Aorta (tissue), 5 donors: ENCODE measurements at regions not wholly inside any gene's neighbourhood (a gene's known extent, or its start where the extent isn't known, plus 50 kb on each side); places are given as distances from the start of the nearest gene placed in this dataset.
"Not testable (repeated sequence)": the region's sequence is repeated elsewhere in the genome, so short reads cannot be mapped to it uniquely, and the experiment has no call there.

ENCODE experiments used
- ATAC-seq: fragments of 200-7000 bp; cut with Tn5 transposase; one replicate; pipeline ENCODE4 v1.9.1; 2022; ENCODE audit warnings: moderate library complexity; ENCODE audit not compliant: low FRiP score
- DNase-seq, 2 donors: peaks; one replicate each; pipeline ENCODE4 v3.0.0-alpha.2; 2020
- H3K27ac ChIP-seq, 2 donors: one replicate each; pipeline ENCODE4 v1.5.1; 2013; ENCODE audit warnings: low read length in 2 of 2, mild to moderate bottlenecking in 2 of 2, moderate library complexity in 2 of 2, control low read depth in 1 of 2, inconsistent platforms in 1 of 2, low read depth in 1 of 2
- H3K27me3 ChIP-seq, 2 donors: one replicate each; pipeline ENCODE4 v1.6.1; 2013; ENCODE audit warnings: control low read depth in 1 of 2, low read length in 1 of 2, mild to moderate bottlenecking in 1 of 2, moderate library complexity in 1 of 2; ENCODE audit not compliant: insufficient read depth in 2 of 2, control insufficient read depth in 1 of 2
- H3K36me3 ChIP-seq, 2 donors: one replicate each; pipeline ENCODE4 v1.6.1; 2013; ENCODE audit warnings: control low read depth in 1 of 2, low read length in 1 of 2, mild to moderate bottlenecking in 1 of 2; ENCODE audit not compliant: insufficient read depth in 2 of 2, control insufficient read depth in 1 of 2
- H3K4me1 ChIP-seq, 2 donors: one replicate each; pipeline ENCODE4 v1.6.1; 2013; ENCODE audit warnings: low read length in 2 of 2, control low read depth in 1 of 2, mild to moderate bottlenecking in 1 of 2, moderate library complexity in 1 of 2; ENCODE audit not compliant: insufficient read depth in 2 of 2, control insufficient read depth in 1 of 2
- H3K4me3 ChIP-seq, 2 donors: one replicate each; pipeline ENCODE4 v1.5.1; 2013; ENCODE audit warnings: low read length in 2 of 2, control low read depth in 1 of 2, mild to moderate bottlenecking in 1 of 2
- H3K9me3 ChIP-seq: one replicate; pipeline ENCODE4 v1.6.1; 2013; ENCODE audit warnings: mild to moderate bottlenecking, low read length; ENCODE audit not compliant: control insufficient read depth
- WGBS, 2 donors: extraction: QIAGEN DNeasy Blood & Tissue Kit; methylation state at CpG; one replicate each; pipeline ENCODE4 v1.1.7; 2013; 5-methylcytosine and 5-hydroxymethylcytosine counted together
- intact Hi-C, 2 donors: fragments of 100-400 bp; cut with DNase I; formaldehyde crosslinking; loops; one replicate each; pipeline versions ENCODE4 v1.14.2 to v1.15.0; 2022
- microRNA-seq, 2 donors: library from miRNA; unstranded; fragments of <30 nt; microRNA quantifications; one replicate each; pipeline ENCODE4 v1.2.0, GENCODE V29; 2020
- donor health status: healthy with polysubstance abuse.
- donor health status: Bipolar disorder and iron deficiency.
- donor health status: DM: no; HTN: no; CAD: no.
- donor health status: DM: no; HTN: no; CAD: no.
- donor health status: DM: yes; HTN: yes; CAD: no.

GRCh38 chr7:63627590-63628485 is 370.8 kb upstream of the ZNF722 start:
- H3K27me3 ChIP-seq, H3K4me3 ChIP-seq, DNase-seq, H3K27ac ChIP-seq, H3K4me1 ChIP-seq, intact Hi-C loops, H3K9me3 ChIP-seq, H3K36me3 ChIP-seq: not testable (repeated sequence)
- 47 to 48% methylated on average over 5 to 37 of the region's 105 CpGs for WGBS, 2 donors
- peak; percentile 11 for ATAC-seq

- intact Hi-C loops: not testable (repeated sequence)
Observed at GRCh38 chr7:63629024-63629423, 369.6 kb upstream of the ZNF722 start.

GRCh38 chr7:63636585-63636984 is 362.1 kb upstream of the ZNF722 start:
- peak in 1 of 2 donors; percentile 74 for DNase-seq
- H3K4me3 ChIP-seq, H3K36me3 ChIP-seq, H3K27ac ChIP-seq, H3K9me3 ChIP-seq, ATAC-seq, H3K27me3 ChIP-seq, intact Hi-C loops, H3K4me1 ChIP-seq: not testable (repeated sequence)
- WGBS, 2 donors: 82 to 91% methylated on average over 4 to 5 of the region's 7 CpGs

More at GRCh38 chr7:63629024-63629423, 369.6 kb upstream of the ZNF722 start:
- not testable (repeated sequence) for H3K9me3 ChIP-seq, H3K4me3 ChIP-seq, H3K27ac ChIP-seq, H3K4me1 ChIP-seq, H3K27me3 ChIP-seq, H3K36me3 ChIP-seq, DNase-seq, ATAC-seq
- 72 to 84% methylated on average over 4 to 5 of the region's 9 CpGs for WGBS, 2 donors

- H3K9me3 ChIP-seq, H3K27me3 ChIP-seq, H3K36me3 ChIP-seq, DNase-seq, H3K4me3 ChIP-seq, intact Hi-C loops, H3K27ac ChIP-seq, H3K4me1 ChIP-seq, ATAC-seq: not testable (repeated sequence)
- WGBS, 2 donors: 76 to 85% methylated on average over 5 of the region's 7 CpGs
Observed at GRCh38 chr7:63665553-63665952, 333.1 kb upstream of the ZNF722 start.

- 73 to 75% methylated on average over 3 to 4 of the region's 7 CpGs for WGBS, 2 donors
- ATAC-seq, H3K9me3 ChIP-seq, intact Hi-C loops, DNase-seq, H3K4me1 ChIP-seq, H3K27me3 ChIP-seq, H3K4me3 ChIP-seq, H3K36me3 ChIP-seq, H3K27ac ChIP-seq: not testable (repeated sequence)
Observed at GRCh38 chr7:63691408-63691807, 307.2 kb upstream of the ZNF722 start.

- H3K4me1 ChIP-seq, DNase-seq, intact Hi-C loops, H3K36me3 ChIP-seq, H3K4me3 ChIP-seq, H3K27me3 ChIP-seq, ATAC-seq, H3K9me3 ChIP-seq, H3K27ac ChIP-seq: not testable (repeated sequence)
- 40 to 49% methylated on average over 12 to 25 of the region's 41 CpGs for WGBS, 2 donors
Observed at GRCh38 chr7:63694296-63694695, 304.4 kb upstream of the ZNF722 start.

Small RNA genes lying in the stretch of these regions (microRNA-seq; reads per million reads assigned to microRNA genes)
- 0 reads per million in 2 donors for gene MIR4283-2
